Kidney epithelial cell (primary cell): ENCODE measurements at regions not wholly inside any gene's neighbourhood (a gene's known extent, or its start where the extent isn't known, plus 50 kb on each side); places are given as distances from the start of the nearest gene placed in this dataset.

ENCODE experiments used
- DNase-seq: peaks from one replicate; pipeline ENCODE4 v3.0.0-alpha.2; 2010; ENCODE audit warnings: low read depth
- H3K27me3 ChIP-seq: 2 replicates; pipeline ENCODE4 v1.6.0; 2011; ENCODE audit warnings: low read length; ENCODE audit not compliant: control insufficient read depth, insufficient read depth
- H3K36me3 ChIP-seq: 2 replicates; pipeline ENCODE4 v1.5.1; 2011; ENCODE audit warnings: low read length; ENCODE audit not compliant: control insufficient read depth, insufficient read depth
- H3K4me3 ChIP-seq: 2 replicates; pipeline ENCODE4 v1.5.1; 2011; ENCODE audit warnings: low read depth, mild to moderate bottlenecking, control low read depth, low read length
- TF ChIP-seq, protein P1 (sequence below): IDR thresholded peaks from 2 replicates; pipeline ENCODE4 v1.5.1; 2011; ENCODE audit warnings: mild to moderate bottlenecking, moderate library complexity, low read length, control low read depth, inconsistent platforms; ENCODE audit not compliant: insufficient read depth, poor library complexity, severe bottlenecking

DNA sequence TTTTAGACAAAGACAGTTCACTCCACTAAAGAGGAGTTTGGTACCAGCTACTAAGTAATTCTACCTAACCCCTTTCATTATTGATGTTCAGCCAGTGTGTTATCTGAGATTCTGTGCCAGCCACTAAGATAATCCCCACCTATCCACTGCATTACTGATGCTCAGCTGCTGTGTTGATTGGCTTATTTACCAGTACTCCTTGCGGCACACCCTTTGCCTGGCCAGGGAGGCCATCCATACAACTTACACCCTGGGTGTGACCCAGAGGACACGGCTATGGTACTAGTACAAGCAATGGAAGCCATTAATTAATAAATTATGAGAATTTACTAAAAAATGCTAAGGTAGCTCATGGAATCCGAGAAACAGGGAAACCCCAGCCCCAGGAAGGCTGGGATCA lies 290.7 kb upstream of the CTNNB1 start:
- H3K27me3 ChIP-seq, result no peaks in the 10 kb centered on the region
- no peaks in the 10 kb centered on the region for H3K36me3 ChIP-seq
- TF ChIP-seq, protein P1, sequence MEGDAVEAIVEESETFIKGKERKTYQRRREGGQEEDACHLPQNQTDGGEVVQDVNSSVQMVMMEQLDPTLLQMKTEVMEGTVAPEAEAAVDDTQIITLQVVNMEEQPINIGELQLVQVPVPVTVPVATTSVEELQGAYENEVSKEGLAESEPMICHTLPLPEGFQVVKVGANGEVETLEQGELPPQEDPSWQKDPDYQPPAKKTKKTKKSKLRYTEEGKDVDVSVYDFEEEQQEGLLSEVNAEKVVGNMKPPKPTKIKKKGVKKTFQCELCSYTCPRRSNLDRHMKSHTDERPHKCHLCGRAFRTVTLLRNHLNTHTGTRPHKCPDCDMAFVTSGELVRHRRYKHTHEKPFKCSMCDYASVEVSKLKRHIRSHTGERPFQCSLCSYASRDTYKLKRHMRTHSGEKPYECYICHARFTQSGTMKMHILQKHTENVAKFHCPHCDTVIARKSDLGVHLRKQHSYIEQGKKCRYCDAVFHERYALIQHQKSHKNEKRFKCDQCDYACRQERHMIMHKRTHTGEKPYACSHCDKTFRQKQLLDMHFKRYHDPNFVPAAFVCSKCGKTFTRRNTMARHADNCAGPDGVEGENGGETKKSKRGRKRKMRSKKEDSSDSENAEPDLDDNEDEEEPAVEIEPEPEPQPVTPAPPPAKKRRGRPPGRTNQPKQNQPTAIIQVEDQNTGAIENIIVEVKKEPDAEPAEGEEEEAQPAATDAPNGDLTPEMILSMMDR, result no peak
- no peak overlapping the region for H3K4me3 ChIP-seq
- no peak for DNase-seq

DNA sequence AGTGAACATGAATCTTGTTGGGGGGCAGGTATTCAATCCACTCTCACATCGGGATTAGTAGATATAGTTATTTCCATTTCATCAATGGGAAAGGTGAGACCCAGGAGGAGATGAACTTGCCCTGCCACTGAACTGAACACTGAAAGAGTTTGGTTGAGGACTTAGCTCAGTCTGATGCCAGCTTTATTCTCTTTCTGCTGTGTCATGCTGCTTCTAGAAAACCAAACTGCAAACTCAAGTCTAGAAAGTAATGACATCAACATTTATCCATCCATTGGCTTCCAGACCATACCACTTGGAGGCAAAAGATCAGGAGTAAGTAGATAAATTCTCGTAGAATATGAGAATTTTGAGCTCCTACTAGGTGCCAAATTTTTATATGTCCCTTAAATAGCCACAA lies 288.0 kb upstream of the CTNNB1 start:
- TF ChIP-seq, protein P1, result no peak
- no peak overlapping the region for H3K4me3 ChIP-seq

DNA sequence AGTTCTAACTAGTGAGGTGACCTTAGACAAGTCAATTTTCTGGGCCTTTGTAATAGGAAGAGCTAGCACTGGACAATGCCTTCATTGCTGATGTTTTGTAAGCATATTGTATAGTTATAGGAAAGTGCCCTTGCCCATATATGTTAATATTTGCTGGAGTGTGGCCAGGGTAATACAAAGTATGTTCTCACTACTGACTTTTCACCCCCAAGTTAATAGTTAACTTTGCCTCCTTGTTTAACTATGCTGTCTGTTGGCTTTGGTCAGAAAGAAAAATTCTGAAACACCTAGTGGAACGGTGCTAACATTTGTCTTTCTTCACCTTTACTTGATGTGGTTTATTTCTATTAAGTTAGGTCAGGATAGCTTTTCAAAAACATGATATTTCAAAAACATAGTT lies 287.4 kb upstream of the CTNNB1 start:
- DNase-seq, result no peak
- H3K27me3 ChIP-seq, result no peaks in the 10 kb centered on the region
- TF ChIP-seq, protein P1, result no peak
- no peaks in the 10 kb centered on the region for H3K36me3 ChIP-seq
- no peak overlapping the region for H3K4me3 ChIP-seq

More for the DNA sequence above, 288.0 kb upstream of the CTNNB1 start:
- no peaks in the 10 kb centered on the region for H3K27me3 ChIP-seq
- no peak for DNase-seq
- no peaks in the 10 kb centered on the region for H3K36me3 ChIP-seq

DNA sequence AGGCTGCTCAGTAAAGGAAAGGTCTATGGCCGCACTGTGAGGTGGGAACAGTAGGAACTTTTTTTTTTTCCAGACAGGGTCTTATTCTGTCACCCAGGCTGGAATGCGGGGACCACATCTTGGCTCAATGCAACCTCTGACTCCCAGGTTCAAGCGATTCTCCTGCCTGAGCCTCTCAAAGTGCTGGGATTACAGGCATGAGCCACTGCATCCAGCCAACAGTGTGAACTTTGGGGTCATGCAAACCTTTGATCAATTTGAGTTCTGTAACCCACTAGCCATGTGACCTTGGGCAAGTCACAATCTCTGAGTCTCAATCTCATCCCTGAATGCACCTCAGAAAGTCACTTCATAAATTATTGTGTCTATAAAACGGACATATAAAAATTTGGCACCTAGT lies 286.8 kb upstream of the CTNNB1 start:
- TF ChIP-seq, protein P1, result no peak
- Histone ChIP-seq H3K4me3 (no peak overlapping the region), H3K36me3 (no peaks in the 10 kb centered on the region), H3K27me3 (no peaks in the 10 kb centered on the region)
- no peak for DNase-seq

DNA sequence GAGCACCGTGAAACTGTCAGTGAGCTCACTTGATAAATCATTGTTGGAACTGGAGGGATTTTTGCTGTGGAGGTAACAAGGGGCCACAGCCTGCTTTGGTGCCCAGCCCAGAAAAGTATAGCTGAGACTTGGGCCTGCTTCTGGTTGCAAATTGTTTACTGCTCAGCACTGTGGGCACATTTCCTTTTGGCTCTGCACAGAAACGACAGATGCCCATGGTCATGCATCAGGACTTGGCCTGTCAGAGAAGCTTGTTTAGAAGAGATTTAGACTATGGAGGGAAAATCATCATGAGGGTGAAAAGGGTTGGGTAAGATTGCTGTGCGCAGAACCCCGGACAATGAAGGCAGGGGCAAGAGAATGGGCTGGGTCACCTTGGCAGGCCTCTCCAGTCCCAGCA lies 286.1 kb upstream of the CTNNB1 start:
- H3K36me3 ChIP-seq, result no peaks in the 10 kb centered on the region
- TF ChIP-seq, protein P1, result no peak
- DNase-seq, result no peak
- H3K27me3 ChIP-seq, result no peaks in the 10 kb centered on the region
- no peak overlapping the region for H3K4me3 ChIP-seq

DNA sequence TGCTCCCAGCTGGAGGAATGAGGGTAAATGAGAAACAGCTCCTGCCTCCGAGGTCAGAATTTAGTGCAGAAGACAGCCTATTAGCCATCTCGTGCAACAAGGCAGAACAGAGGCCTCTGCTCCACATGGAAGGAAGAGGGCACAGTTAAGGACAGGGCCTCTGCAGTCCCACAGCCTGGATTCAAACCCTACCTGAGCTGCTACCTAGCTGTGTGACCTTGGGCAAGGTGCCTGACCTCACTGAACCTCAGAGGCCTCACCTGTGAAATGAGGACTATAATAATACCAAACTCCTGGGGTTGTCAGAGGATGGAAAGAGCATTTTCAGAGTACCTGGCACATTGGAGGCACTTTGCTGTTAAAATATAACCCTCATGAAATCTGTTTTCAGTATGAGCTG lies 285.7 kb upstream of the CTNNB1 start:
- DNase-seq, result no peak
- H3K4me3 ChIP-seq, result no peak overlapping the region
- H3K36me3 ChIP-seq, result no peaks in the 10 kb centered on the region
- TF ChIP-seq, protein P1, result no peak
- H3K27me3 ChIP-seq, result no peaks in the 10 kb centered on the region
